ENCODE measurements at regions not wholly inside any gene's neighbourhood (a gene's known extent, or its start where the extent isn't known, plus 50 kb on each side); places are given as distances from the start of the nearest gene placed in this dataset.
"Not testable (repeated sequence)": the region's sequence is repeated elsewhere in the genome, so short reads cannot be mapped to it uniquely, and the experiment has no call there.

DNA sequence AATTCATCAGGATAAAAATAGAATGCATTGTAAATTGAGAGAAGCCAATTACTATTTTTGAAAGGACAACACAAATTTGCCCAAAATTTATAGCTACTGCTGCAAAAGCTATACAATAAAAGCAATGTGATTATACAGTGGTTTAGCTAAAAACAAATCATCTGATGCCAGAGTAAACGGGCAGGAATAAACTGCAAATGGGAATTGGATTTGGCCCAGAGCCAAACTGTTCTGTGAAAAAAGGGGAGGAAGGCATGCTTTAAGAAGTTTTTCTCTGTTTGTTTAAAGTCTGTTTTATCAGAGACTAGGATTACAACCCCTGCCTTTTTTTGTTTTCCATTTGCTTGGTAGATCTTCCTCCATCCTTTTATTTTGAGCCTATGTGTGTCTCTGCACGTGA, 317.5 kb downstream of the LMO7 start:
- not testable (repeated sequence) for H3K9me3 ChIP-seq (ENCODE audit: control insufficient read depth in 2 of 2, low read length in 2 of 2); H3K27me3 ChIP-seq (ENCODE audit: control insufficient read depth in 2 of 2, insufficient read depth in 2 of 2, low read length in 2 of 2); H3K9ac ChIP-seq (ENCODE audit: low read depth in 1 of 2, low read length in 2 of 2); H3K4me1 ChIP-seq (ENCODE audit: control insufficient read depth in 2 of 2, insufficient read depth in 2 of 2, low read length in 2 of 2); H3K36me3 ChIP-seq (ENCODE audit: control insufficient read depth in 2 of 2, insufficient read depth in 2 of 2, low read length in 2 of 2); H3K4me3 ChIP-seq (ENCODE audit: low read length in 2 of 2); H3K27ac ChIP-seq (ENCODE audit: low read depth in 2 of 2, low read length in 2 of 2)

DNA sequence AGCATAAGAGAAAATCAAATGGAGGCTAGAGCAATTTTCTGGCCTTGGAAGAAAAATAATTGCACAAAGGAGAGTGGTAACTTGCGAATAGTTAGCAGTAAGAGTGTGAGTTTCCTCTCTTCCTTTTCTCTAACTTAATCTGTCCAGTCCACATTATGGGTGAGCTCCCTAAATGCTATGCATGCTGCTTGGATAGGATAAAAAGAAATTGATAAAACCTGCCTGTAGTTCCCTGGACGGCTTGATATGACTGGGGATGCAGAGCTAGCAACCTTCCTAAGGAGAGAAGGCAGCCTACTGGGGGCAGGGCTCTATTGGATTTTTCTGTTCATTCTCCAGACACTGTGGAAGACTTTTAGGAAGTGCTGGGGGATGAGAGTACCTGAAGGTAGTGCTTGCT, 311.3 kb downstream of the LMO7 start:
- no peaks in the 10 kb centered on the region for H3K36me3 ChIP-seq (ENCODE audit: control insufficient read depth in 2 of 2, insufficient read depth in 2 of 2, low read length in 2 of 2)

DNA sequence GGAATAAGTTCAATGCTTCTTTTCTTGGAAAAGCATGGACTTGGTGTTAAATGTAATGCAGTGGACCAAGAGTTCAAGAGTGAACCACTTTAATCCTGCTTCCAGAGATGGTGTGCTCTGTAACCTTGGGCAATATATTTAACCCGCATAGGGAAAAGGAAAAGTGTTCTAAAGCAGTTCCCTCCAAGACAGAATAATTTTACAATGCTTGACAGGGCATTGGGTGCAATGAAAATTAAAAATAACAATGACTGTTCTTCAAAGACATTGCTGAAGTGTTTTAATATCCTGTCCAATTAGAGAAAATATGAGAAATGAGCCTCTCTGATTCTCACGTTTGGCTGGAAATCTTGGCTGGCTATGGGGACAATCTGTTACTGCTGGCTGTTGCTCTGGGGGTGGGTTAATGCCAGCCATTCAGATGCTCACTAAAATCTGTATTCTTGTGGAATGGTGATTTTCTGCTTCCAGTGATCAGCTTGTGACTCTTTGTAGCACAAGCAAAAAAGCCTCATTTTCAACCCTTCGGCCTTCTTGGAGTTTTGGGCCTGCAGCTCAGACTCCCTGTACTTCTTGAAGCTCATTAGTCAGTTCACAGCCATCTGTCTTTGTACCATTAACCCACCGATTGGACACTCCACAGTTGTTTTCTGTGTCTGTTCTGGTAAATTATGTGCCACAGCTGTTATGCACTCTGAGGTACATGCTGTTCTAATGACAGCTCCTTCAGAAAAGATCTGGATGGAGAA, 310.6 kb downstream of the LMO7 start:
- Histone ChIP-seq H3K9ac (ENCODE audit: low read depth in 1 of 2, low read length in 2 of 2) (no peak overlapping the region), H3K27me3 (ENCODE audit: control insufficient read depth in 2 of 2, insufficient read depth in 2 of 2, low read length in 2 of 2) (no peaks in the 10 kb centered on the region), H3K36me3 (ENCODE audit: control insufficient read depth in 2 of 2, insufficient read depth in 2 of 2, low read length in 2 of 2) (no peaks in the 10 kb centered on the region), H3K9me3 (ENCODE audit: control insufficient read depth in 2 of 2, low read length in 2 of 2) (no peaks in the 10 kb centered on the region), H3K27ac (ENCODE audit: low read depth in 2 of 2, low read length in 2 of 2) (no peak overlapping the region), H3K4me1 (ENCODE audit: control insufficient read depth in 2 of 2, insufficient read depth in 2 of 2, low read length in 2 of 2) (no peaks in the 10 kb centered on the region), H3K4me3 (ENCODE audit: low read length in 2 of 2) (no peak overlapping the region)

More for the DNA sequence above, 311.3 kb downstream of the LMO7 start:
- Histone ChIP-seq H3K4me3 (ENCODE audit: low read length in 2 of 2) (no peak overlapping the region), H3K27ac (ENCODE audit: low read depth in 2 of 2, low read length in 2 of 2) (no peak overlapping the region), H3K27me3 (ENCODE audit: control insufficient read depth in 2 of 2, insufficient read depth in 2 of 2, low read length in 2 of 2) (no peaks in the 10 kb centered on the region), H3K9me3 (ENCODE audit: control insufficient read depth in 2 of 2, low read length in 2 of 2) (no peaks in the 10 kb centered on the region), H3K4me1 (ENCODE audit: control insufficient read depth in 2 of 2, insufficient read depth in 2 of 2, low read length in 2 of 2) (no peaks in the 10 kb centered on the region), H3K9ac (ENCODE audit: low read depth in 1 of 2, low read length in 2 of 2) (no peak overlapping the region)

DNA sequence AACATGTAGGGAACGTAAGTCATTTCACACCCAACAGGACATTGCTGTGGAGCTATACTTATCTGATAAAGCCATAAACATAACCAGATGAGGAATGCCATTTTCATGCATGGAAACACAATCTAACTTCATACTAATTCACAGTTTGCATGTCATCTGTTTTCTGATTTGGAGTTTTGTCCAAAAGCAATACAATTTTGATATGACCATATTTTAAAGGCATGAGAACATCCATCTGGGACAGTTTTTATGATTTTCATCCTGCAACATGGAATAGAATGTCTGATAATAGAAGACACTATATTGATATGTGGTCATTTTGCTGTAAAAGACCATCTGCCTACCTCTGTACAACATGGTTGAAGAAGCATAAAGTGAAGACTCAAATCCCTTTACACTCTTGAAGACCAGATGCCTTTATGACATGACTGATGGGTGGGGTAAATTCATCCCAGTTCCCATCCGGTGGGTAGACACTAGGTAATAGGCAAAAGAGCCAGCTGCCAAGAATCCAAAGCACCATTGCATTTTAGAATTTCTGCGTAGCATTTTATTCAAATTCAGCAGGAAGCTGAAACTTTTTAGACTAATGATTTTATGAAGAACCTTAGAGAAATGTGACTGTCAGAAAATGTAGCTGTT, 309.8 kb downstream of the LMO7 start:
- Histone ChIP-seq H3K27ac (ENCODE audit: low read depth in 2 of 2, low read length in 2 of 2) (no peak overlapping the region), H3K9me3 (ENCODE audit: control insufficient read depth in 2 of 2, low read length in 2 of 2) (no peaks in the 10 kb centered on the region), H3K27me3 (ENCODE audit: control insufficient read depth in 2 of 2, insufficient read depth in 2 of 2, low read length in 2 of 2) (no peaks in the 10 kb centered on the region), H3K4me3 (ENCODE audit: low read length in 2 of 2) (no peak overlapping the region), H3K9ac (ENCODE audit: low read depth in 1 of 2, low read length in 2 of 2) (no peak overlapping the region), H3K4me1 (ENCODE audit: control insufficient read depth in 2 of 2, insufficient read depth in 2 of 2, low read length in 2 of 2) (no peaks in the 10 kb centered on the region), H3K36me3 (ENCODE audit: control insufficient read depth in 2 of 2, insufficient read depth in 2 of 2, low read length in 2 of 2) (no peaks in the 10 kb centered on the region)

DNA sequence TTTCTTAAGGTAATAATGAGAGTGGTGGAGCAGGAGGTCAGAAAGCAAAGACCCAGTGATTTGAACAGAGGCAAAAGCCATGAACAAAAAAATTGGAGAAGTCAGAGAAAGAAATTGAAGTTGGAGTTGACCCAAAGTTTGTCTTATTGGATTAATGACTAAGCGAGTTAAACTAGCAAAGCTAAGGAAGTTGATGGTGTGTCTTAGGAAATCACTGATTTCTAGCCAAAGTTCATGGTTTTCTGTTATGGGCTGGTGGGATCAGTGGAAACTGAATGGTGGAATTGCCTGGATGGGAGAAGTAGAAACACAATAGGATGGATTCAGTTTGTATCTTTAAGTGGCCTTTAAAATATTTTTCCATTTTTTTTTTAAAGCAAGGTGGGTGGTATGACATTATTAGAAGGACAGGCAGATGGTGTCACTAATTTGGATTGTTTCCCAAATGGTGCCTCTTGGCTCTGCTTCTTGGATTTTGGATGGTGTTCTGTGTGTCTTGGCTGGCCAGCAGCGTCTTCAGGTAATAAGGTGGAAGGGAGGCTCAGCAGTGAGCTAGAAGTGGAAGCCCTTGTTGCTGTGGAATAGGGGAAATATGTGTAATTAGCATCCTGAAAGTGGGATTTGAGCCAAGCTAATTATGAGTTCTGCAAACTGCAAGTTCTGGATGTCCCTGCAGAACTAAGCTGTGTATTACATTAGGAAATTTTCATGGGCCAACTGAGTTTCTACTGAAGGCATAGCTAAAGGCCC, 302.9 kb downstream of the LMO7 start:
- Histone ChIP-seq H3K9ac (ENCODE audit: low read depth in 1 of 2, low read length in 2 of 2) (no peak overlapping the region), H3K36me3 (ENCODE audit: control insufficient read depth in 2 of 2, insufficient read depth in 2 of 2, low read length in 2 of 2) (no peaks in the 10 kb centered on the region), H3K9me3 (ENCODE audit: control insufficient read depth in 2 of 2, low read length in 2 of 2) (no peaks in the 10 kb centered on the region), H3K4me1 (ENCODE audit: control insufficient read depth in 2 of 2, insufficient read depth in 2 of 2, low read length in 2 of 2) (no peaks in the 10 kb centered on the region), H3K27me3 (ENCODE audit: control insufficient read depth in 2 of 2, insufficient read depth in 2 of 2, low read length in 2 of 2) (no peaks in the 10 kb centered on the region), H3K4me3 (ENCODE audit: low read length in 2 of 2) (no peak overlapping the region), H3K27ac (ENCODE audit: low read depth in 2 of 2, low read length in 2 of 2) (no peak overlapping the region)

DNA sequence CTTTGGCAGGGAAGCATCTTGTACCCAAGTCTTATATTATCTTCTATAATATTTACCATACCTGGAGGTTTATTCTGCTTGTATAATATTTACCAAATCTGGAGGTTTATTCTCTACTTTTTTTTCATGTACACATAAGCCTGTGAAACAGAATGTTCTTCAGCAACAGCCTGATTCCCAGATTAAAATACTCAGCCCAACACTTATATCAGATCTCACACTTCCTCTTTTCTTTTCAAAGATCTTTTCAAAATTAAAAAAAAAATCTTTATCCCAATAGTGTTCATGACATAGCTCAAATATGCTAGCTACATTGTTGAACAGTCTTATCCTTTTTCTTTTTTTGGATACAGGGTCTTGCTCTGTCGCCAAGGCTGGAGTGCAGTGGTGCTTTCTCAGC, 300.7 kb downstream of the LMO7 start:
- no peaks in the 10 kb centered on the region for H3K4me1 ChIP-seq (ENCODE audit: control insufficient read depth in 2 of 2, insufficient read depth in 2 of 2, low read length in 2 of 2)
- H3K36me3 ChIP-seq (ENCODE audit: control insufficient read depth in 2 of 2, insufficient read depth in 2 of 2, low read length in 2 of 2) = no peaks in the 10 kb centered on the region
- H3K27ac ChIP-seq (ENCODE audit: low read depth in 2 of 2, low read length in 2 of 2) = no peak overlapping the region
- H3K9me3 ChIP-seq (ENCODE audit: control insufficient read depth in 2 of 2, low read length in 2 of 2) = no peaks in the 10 kb centered on the region
- no peaks in the 10 kb centered on the region for H3K27me3 ChIP-seq (ENCODE audit: control insufficient read depth in 2 of 2, insufficient read depth in 2 of 2, low read length in 2 of 2)
- no peak overlapping the region for H3K4me3 ChIP-seq (ENCODE audit: low read length in 2 of 2)
- H3K9ac ChIP-seq (ENCODE audit: low read depth in 1 of 2, low read length in 2 of 2) = no peak overlapping the region

DNA sequence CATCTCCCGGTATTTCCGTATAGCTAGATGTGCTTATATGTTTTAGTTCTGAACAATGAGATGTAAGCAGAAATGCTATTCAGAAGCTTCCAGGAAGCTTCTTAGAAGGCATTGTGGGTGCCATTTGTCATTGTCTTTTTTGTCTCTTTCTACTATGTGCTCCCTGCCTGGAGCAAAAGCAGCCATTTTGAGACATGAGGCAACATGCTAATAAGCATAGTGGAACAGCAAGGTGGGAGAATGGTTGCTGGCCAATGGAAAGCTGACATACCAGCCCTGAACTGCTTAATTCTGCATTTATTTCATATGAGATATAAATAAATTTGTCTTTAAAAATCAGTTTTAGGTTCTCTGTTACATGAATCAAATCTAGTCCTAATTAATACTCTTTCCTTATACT, 299.7 kb downstream of the LMO7 start:
- no peaks in the 10 kb centered on the region for H3K36me3 ChIP-seq (ENCODE audit: control insufficient read depth in 2 of 2, insufficient read depth in 2 of 2, low read length in 2 of 2)
- H3K4me1 ChIP-seq (ENCODE audit: control insufficient read depth in 2 of 2, insufficient read depth in 2 of 2, low read length in 2 of 2) = no peaks in the 10 kb centered on the region
- no peaks in the 10 kb centered on the region for H3K9me3 ChIP-seq (ENCODE audit: control insufficient read depth in 2 of 2, low read length in 2 of 2)
- no peak overlapping the region for H3K4me3 ChIP-seq (ENCODE audit: low read length in 2 of 2)
- H3K27ac ChIP-seq (ENCODE audit: low read depth in 2 of 2, low read length in 2 of 2) = no peak overlapping the region
- no peaks in the 10 kb centered on the region for H3K27me3 ChIP-seq (ENCODE audit: control insufficient read depth in 2 of 2, insufficient read depth in 2 of 2, low read length in 2 of 2)
- no peak overlapping the region for H3K9ac ChIP-seq (ENCODE audit: low read depth in 1 of 2, low read length in 2 of 2)

DNA sequence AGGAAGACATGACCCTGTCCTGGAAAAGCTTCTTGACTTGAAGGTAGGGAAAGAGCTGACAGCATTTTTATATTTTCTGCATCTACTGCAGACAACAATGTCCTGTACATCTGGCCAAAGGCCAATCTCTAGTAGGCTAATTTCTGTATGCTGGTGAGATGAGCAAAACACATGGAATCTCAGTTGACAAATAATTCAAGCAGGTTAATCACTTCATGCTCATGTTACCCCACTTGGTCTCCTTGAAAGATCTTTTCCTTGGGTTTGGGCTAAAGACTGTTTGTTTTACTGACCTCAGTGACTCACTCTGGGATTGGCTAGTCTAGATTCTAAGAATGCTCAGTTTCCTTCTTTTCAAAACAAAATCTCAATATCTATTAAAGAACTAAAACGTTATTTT, 298.8 kb downstream of the LMO7 start:
- Histone ChIP-seq H3K9ac (ENCODE audit: low read depth in 1 of 2, low read length in 2 of 2) (no peak overlapping the region), H3K9me3 (ENCODE audit: control insufficient read depth in 2 of 2, low read length in 2 of 2) (no peaks in the 10 kb centered on the region), H3K27ac (ENCODE audit: low read depth in 2 of 2, low read length in 2 of 2) (no peak overlapping the region), H3K36me3 (ENCODE audit: control insufficient read depth in 2 of 2, insufficient read depth in 2 of 2, low read length in 2 of 2) (no peaks in the 10 kb centered on the region), H3K27me3 (ENCODE audit: control insufficient read depth in 2 of 2, insufficient read depth in 2 of 2, low read length in 2 of 2) (no peaks in the 10 kb centered on the region), H3K4me3 (ENCODE audit: low read length in 2 of 2) (no peak overlapping the region), H3K4me1 (ENCODE audit: control insufficient read depth in 2 of 2, insufficient read depth in 2 of 2, low read length in 2 of 2) (no peaks in the 10 kb centered on the region)

DNA sequence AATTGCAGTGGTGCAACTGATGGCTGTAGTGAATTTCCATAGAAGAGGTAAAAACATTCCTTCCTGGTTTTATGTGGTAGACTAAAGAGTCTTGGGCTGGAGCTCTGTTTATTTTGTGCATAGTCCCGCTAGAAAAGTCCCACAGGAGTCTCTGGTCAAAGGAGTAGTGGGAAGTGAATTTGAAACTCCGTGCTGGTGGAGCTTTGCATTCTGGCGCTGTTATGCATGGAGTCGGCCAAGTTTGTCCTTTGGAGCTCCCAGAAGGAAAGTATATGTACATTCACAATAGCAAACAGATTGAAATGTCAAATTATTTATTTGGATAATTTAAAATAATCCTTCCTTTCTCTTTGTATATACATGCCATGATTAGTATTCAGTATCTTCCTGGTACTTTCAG, 296.5 kb downstream of the LMO7 start:
- Histone ChIP-seq H3K9ac (ENCODE audit: low read depth in 1 of 2, low read length in 2 of 2) (no peak overlapping the region), H3K4me3 (ENCODE audit: low read length in 2 of 2) (no peak overlapping the region), H3K27ac (ENCODE audit: low read depth in 2 of 2, low read length in 2 of 2) (no peak overlapping the region), H3K4me1 (ENCODE audit: control insufficient read depth in 2 of 2, insufficient read depth in 2 of 2, low read length in 2 of 2) (no peaks in the 10 kb centered on the region), H3K36me3 (ENCODE audit: control insufficient read depth in 2 of 2, insufficient read depth in 2 of 2, low read length in 2 of 2) (no peaks in the 10 kb centered on the region), H3K9me3 (ENCODE audit: control insufficient read depth in 2 of 2, low read length in 2 of 2) (no peaks in the 10 kb centered on the region), H3K27me3 (ENCODE audit: control insufficient read depth in 2 of 2, insufficient read depth in 2 of 2, low read length in 2 of 2) (no peaks in the 10 kb centered on the region)

DNA sequence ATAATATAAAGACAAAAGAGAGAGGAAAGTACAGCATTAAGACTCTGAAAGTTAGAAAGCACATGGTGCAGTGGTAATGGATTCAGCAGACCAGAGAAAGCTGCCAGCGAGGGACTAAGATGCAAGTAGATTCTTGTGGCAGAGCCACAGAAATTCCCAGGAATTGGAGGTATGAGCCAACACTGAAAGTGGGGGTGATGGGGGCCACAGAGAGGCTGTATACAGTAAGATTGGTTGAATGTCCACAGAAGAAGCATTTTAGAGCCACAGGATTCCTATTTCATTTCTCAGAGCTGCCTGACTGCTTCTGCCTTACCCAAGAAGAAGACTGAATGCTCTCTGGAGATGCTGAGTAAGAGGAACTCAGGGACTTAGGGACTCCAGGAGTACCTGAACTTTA, 295.0 kb downstream of the LMO7 start:
- no peak overlapping the region for H3K4me3 ChIP-seq (ENCODE audit: low read length in 2 of 2)
- no peaks in the 10 kb centered on the region for H3K36me3 ChIP-seq (ENCODE audit: control insufficient read depth in 2 of 2, insufficient read depth in 2 of 2, low read length in 2 of 2)
- no peaks in the 10 kb centered on the region for H3K4me1 ChIP-seq (ENCODE audit: control insufficient read depth in 2 of 2, insufficient read depth in 2 of 2, low read length in 2 of 2)
- H3K9ac ChIP-seq (ENCODE audit: low read depth in 1 of 2, low read length in 2 of 2) = no peak overlapping the region
- no peaks in the 10 kb centered on the region for H3K27me3 ChIP-seq (ENCODE audit: control insufficient read depth in 2 of 2, insufficient read depth in 2 of 2, low read length in 2 of 2)
- no peaks in the 10 kb centered on the region for H3K9me3 ChIP-seq (ENCODE audit: control insufficient read depth in 2 of 2, low read length in 2 of 2)
- H3K27ac ChIP-seq (ENCODE audit: low read depth in 2 of 2, low read length in 2 of 2) = no peak overlapping the region
